GM23338 (cell line): ENCODE measurements at regions not wholly inside any gene's neighbourhood (a gene's known extent, or its start where the extent isn't known, plus 50 kb on each side); places are given as distances from the start of the nearest gene placed in this dataset.
"Not testable (repeated sequence)": the region's sequence is repeated elsewhere in the genome, so short reads cannot be mapped to it uniquely, and the experiment has no call there.

Experiments used
- CREB1 ChIP-seq: fragments of 250-450 bp; sonication (Bioruptor Pico); IDR thresholded peaks from 2 replicates; pipeline ENCODE4 v1.5.0; 2020; ENCODE audit warnings: low read depth, mild to moderate bottlenecking, moderate library complexity
- CTCF ChIP-seq, 2 experiments: fragments of 200-600 bp in 1 of 2; sonication (generic) in 1 of 2; conservative IDR thresholded peaks; 2 replicates each; pipeline versions ENCODE4 v1.5.1 to v1.6.1; 2016 to 2017; ENCODE audit warnings: antibody characterized with exemption in 2 of 2, low read depth in 2 of 2, mild to moderate bottlenecking in 2 of 2, moderate library complexity in 1 of 2
- EZH2 ChIP-seq: fragments of 200-600 bp; sonication (generic); IDR thresholded peaks from one replicate; pipeline ENCODE4 v1.8.0; 2017; ENCODE audit warnings: antibody characterized with exemption, mild to moderate bottlenecking, low read depth; ENCODE audit not compliant: unreplicated experiment
- EZH2phosphoT487 ChIP-seq: fragments of 200-600 bp; sonication (generic); IDR thresholded peaks from one replicate; pipeline ENCODE4 v1.8.1; 2018; ENCODE audit warnings: antibody characterized with exemption; ENCODE audit not compliant: unreplicated experiment
- JUNB ChIP-seq: IDR thresholded peaks from one replicate; pipeline ENCODE4 v1.6.1; 2016; ENCODE audit warnings: antibody characterized with exemption; ENCODE audit not compliant: unreplicated experiment
- REST ChIP-seq: IDR thresholded peaks from one replicate; pipeline ENCODE4 v1.6.1; 2018; ENCODE audit warnings: antibody characterized with exemption; ENCODE audit not compliant: unreplicated experiment
- ZNF114 ChIP-seq: fragments of 250-450 bp; sonication (Bioruptor Pico); IDR thresholded peaks from 2 replicates; pipeline ENCODE4 v1.5.0; 2020; ENCODE audit warnings: mild to moderate bottlenecking, moderate library complexity
- ZNF462 ChIP-seq: fragments of 250-450 bp; sonication (Bioruptor Pico); IDR thresholded peaks from 2 replicates; pipeline ENCODE4 v1.5.0; 2020; ENCODE audit warnings: mild to moderate bottlenecking, moderate library complexity

- not testable (repeated sequence) for TF ChIP-seq CTCF (conservative IDR thresholded peaks at IDR 0.05; ENCODE audit: low read depth in 2 of 2); REST; EZH2phosphoT487; ZNF462 (CRISPR knock-in tag); EZH2; ZNF114 (CRISPR knock-in tag); CREB1; JUNB
These were observed 267.6 kb upstream of the PODXL start for GRCh38 chr7:131823961-131824440.
